ENCODE measurements at regions not wholly inside any gene's neighbourhood (a gene's known extent, or its start where the extent isn't known, plus 50 kb on each side); places are given as distances from the start of the nearest gene placed in this dataset.

DNA sequence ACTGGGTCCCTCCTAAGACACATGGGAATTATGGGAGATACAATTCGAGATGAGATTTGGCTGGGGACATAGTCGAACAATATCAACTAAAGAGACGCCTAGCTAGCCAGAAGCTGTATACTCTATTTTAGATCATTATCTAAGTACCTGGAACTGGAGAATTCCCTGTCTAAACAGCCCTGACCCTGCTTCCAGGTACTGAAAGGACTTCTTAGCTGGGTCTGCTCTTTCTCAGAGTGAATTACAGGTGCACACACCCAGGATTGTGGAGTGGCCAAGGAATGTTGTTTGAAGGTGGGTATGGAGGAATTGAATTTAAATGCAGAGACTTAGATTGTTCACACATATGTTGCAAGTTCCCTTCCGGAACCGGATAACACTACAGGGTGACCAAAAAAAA lies 733.0 kb downstream of the RPS29 start:
- no peak overlapping the region for H3K4me3 ChIP-seq (ENCODE audit: low read depth, low read length)
- no peak for DNase-seq (ENCODE audit: low read depth)
- TF ChIP-seq, protein P1, sequence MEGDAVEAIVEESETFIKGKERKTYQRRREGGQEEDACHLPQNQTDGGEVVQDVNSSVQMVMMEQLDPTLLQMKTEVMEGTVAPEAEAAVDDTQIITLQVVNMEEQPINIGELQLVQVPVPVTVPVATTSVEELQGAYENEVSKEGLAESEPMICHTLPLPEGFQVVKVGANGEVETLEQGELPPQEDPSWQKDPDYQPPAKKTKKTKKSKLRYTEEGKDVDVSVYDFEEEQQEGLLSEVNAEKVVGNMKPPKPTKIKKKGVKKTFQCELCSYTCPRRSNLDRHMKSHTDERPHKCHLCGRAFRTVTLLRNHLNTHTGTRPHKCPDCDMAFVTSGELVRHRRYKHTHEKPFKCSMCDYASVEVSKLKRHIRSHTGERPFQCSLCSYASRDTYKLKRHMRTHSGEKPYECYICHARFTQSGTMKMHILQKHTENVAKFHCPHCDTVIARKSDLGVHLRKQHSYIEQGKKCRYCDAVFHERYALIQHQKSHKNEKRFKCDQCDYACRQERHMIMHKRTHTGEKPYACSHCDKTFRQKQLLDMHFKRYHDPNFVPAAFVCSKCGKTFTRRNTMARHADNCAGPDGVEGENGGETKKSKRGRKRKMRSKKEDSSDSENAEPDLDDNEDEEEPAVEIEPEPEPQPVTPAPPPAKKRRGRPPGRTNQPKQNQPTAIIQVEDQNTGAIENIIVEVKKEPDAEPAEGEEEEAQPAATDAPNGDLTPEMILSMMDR (IDR thresholded peaks at IDR 0.05; ENCODE audit: low read depth, low read length, missing control alignments): no peak

DNA sequence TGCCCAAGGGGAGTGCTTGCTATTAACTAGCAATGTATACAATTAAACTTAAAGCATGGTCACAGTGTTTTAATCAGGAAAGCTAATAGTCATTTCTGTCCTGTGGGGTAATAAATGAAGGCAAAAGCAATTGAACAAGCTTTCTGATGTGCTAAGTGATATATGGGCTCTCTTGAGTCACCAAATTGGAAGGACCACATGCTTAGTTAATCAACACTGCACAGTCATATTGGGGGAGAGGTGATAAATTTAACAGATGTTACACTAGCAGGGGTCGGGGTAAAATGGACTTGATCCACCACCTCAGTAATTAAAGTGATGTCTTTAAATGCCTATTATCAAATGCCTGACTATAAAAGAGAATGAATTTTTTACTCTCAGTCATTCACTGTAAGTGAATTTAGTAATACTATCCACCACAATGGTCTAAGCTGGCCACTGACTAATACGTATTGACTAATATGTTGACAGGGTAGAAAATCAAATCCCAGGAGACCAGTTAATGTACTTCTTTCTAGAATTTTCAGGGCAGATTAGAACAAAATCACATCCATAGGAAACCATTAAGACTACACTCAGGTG lies 736.3 kb downstream of the RPS29 start:
- DNase-seq (ENCODE audit: low read depth): no peak
- H3K4me3 ChIP-seq (ENCODE audit: low read depth, low read length): no peak overlapping the region
- TF ChIP-seq, protein P1 (IDR thresholded peaks at IDR 0.05; ENCODE audit: low read depth, low read length, missing control alignments): no peak

DNA sequence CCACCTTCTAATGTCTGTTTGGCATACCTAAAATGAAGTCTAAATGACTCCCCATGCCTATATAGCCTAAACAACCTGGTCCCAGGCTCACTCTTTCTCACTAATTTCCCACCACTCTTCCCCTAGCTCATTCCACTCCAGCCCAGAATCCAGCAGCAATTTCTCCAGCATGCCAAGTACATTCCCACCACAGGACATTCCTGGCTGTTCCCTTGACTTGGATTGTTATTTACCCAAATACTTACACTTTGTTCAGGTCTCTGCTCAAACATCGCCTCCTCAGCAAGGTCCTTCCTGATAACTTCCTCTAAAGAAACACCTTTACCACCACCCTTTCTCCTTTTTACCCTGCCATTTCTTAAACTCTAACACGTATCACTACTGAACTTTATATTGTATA lies 743.4 kb downstream of the RPS29 start:
- no peak for DNase-seq (ENCODE audit: low read depth)
- TF ChIP-seq, protein P1 (IDR thresholded peaks at IDR 0.05; ENCODE audit: low read depth, low read length, missing control alignments): no peak
- no peak overlapping the region for H3K4me3 ChIP-seq (ENCODE audit: low read depth, low read length)

DNA sequence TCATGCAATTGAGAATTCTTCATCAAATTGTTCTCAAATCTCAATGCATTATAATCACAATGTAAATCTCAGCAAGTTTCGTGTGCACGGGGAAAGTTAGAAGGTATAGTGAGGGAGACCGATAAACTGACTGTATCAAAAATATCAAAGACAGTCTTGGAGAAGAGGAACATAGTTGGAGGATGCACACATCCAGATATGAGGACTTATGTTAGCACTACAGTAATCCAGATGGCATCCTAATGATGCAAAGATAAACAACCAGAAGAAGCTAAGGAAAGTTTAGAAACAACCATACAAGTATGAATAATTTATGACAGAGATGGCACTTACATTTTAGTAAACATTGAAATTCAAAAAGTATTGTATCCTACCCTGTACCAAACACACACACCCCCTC lies 760.1 kb downstream of the RPS29 start:
- TF ChIP-seq, protein P1 (IDR thresholded peaks at IDR 0.05; ENCODE audit: low read depth, low read length, missing control alignments): no peak
- no peak for DNase-seq (ENCODE audit: low read depth)
- no peak overlapping the region for H3K4me3 ChIP-seq (ENCODE audit: low read depth, low read length)

DNA sequence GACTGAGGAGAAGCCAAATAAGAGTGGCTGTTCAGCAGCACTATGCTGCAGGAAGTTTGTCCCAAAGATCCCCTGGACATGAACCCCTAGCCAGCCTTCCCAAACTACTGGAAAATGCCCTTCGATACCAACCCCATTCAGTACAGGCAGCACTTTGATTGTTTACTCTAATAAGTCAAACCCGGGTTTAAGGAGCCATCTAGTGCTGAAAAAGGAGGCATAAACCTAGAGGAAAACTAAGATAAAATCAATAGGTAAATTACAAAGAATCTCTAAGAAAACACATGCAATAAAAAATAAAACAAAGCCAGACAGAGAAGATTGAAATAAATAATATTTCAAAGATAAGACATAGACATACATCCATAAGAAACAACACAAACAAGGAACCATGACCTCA lies 771.6 kb downstream of the RPS29 start:
- TF ChIP-seq, protein P1 (IDR thresholded peaks at IDR 0.05; ENCODE audit: low read depth, low read length, missing control alignments): no peak
- no peak for DNase-seq (ENCODE audit: low read depth)
- H3K4me3 ChIP-seq (ENCODE audit: low read depth, low read length): no peak overlapping the region

DNA sequence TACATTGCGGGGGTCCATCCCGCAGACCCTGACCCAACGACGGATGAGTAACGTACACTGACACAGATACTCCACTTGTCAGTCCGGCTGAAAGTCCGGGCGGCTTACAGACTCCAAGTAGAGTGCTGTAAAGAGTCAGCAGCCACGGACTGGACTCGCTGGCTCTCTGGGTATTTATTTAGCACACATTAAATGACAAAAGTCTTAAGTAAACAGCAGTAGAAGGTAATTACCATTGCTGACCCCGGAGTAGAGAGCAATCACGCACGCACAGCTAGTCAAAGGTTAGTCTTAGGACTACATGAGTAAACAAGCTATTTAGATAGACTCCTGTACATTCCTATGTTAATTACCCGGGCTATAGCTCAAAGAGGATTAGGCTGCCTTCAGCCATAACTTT lies 780.9 kb downstream of the RPS29 start:
- TF ChIP-seq, protein P1 (IDR thresholded peaks at IDR 0.05; ENCODE audit: low read depth, low read length, missing control alignments): no peak
- H3K4me3 ChIP-seq (ENCODE audit: low read depth, low read length): no peak overlapping the region
- DNase-seq (ENCODE audit: low read depth): no peak

DNA sequence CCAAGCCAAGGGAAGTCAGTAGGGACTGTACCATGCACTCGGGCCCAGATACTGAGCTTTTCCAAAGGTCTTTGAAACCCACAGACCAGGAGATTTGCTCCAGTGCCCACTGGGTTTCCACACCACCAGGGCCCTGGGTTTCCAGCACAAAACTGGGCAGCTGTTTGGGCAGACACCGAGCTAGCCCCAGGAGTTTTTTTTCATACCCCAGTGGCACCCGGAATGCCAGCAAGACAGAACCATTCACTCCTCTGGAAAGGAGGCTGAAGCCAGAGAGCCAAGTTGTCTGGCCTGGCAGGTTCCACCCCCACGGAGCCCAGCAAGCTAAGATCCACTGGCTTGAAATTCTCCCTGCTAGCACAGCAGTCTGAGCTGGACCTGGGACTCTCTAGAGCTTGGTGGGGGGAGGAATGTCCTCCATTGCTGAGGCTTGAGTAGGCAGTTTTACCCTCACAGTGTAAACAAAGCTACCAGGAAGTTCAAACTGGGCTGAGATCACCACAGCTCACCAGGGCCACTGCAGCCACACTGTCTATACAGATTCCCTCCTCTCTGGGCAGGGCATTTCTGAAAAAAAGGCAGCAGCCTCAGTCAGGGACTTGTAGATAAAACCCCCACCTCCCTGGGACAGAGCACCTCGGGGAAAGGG lies 793.7 kb downstream of the RPS29 start:
- TF ChIP-seq, protein P1 (IDR thresholded peaks at IDR 0.05; ENCODE audit: low read depth, low read length, missing control alignments): no peak
- no peak for DNase-seq (ENCODE audit: low read depth)
- no peak overlapping the region for H3K4me3 ChIP-seq (ENCODE audit: low read depth, low read length)

All from GM12864 (cell line).